A549 (cell line): ENCODE measurements at regions not wholly inside any gene's neighbourhood (a gene's known extent, or its start where the extent isn't known, plus 50 kb on each side); places are given as distances from the start of the nearest gene placed in this dataset.
"Not testable (repeated sequence)": the region's sequence is repeated elsewhere in the genome, so short reads cannot be mapped to it uniquely, and the experiment has no call there.

Experiments used
- ATAC-seq, 2 experiments: fragments of 200-7000 bp in 1 of 2; fragments of >200 bp in 1 of 2; cut with Nextera tagmentation in 1 of 2; cut with Tn5 transposase in 1 of 2; 3 replicates each; pipeline versions ENCODE4 v1.8.0 to v1.9.1; 2018 to 2020; ENCODE audit warnings: mild to moderate bottlenecking in 1 of 2, moderate library complexity in 1 of 2
- CTCF ChIA-PET: fragments of 300-600 bp; sonication (Branson Sonifier 250); formaldehyde crosslinking; extraction: SDS; loops from one replicate; lab custom pipeline; 2021; ENCODE audit warnings: antibody characterized with exemption, inconsistent platforms; lab: Yijun Ruan, JAX
- POLR2A ChIA-PET: fragments of 350-600 bp; formaldehyde crosslinking; extraction: SDS; loops from one replicate; lab custom pipeline; 2021; ENCODE audit warnings: antibody characterized with exemption, inconsistent platforms; lab: Yijun Ruan, JAX
- DNase-seq, 2 experiments: peaks; one replicate each; pipeline versions ENCODE4 v3.0.0 to v3.0.0-alpha.2; 2011 to 2016; ENCODE audit warnings: low read depth in 1 of 2, low spot score in 1 of 2
- FAIRE-seq: peaks from 2 replicates; lab custom pipeline; 2011; peaks lifted over from hg19 to GRCh38; lab: Jason Lieb, UNC
- H3K27ac ChIP-seq, 2 experiments: fragments of >200 bp; sonication (Bioruptor Twin); formaldehyde crosslinking; 3 replicates each; pipeline ENCODE4 v1.5.1; 2016 to 2017
- H3K4me1 ChIP-seq: fragments of >200 bp; sonication (Bioruptor Twin); formaldehyde crosslinking; 3 replicates; pipeline ENCODE4 v1.6.1; 2016
- H3K4me2 ChIP-seq: fragments of >200 bp; sonication (Bioruptor Twin); formaldehyde crosslinking; 3 replicates; pipeline ENCODE4 v1.6.1; 2016
- H3K4me3 ChIP-seq: fragments of >200 bp; sonication (Bioruptor Twin); formaldehyde crosslinking; 3 replicates; pipeline ENCODE4 v1.5.1; 2016
- H3K9me3 ChIP-seq: fragments of >200 bp; sonication (Bioruptor Twin); formaldehyde crosslinking; 3 replicates; pipeline ENCODE4 v1.6.1; 2016
- CEBPB ChIP-seq, 2 experiments: fragments of >200 bp in 1 of 2; sonication (Bioruptor Twin) in 1 of 2; formaldehyde crosslinking in 1 of 2; IDR thresholded peaks; 2 replicates each; pipeline ENCODE4 v1.6.1; 2012 to 2016
- EHF ChIP-seq: fragments of 250-450 bp; sonication (Bioruptor Pico); IDR thresholded peaks from 2 replicates; pipeline ENCODE4 v1.5.0; 2020; ENCODE audit warnings: mild to moderate bottlenecking
- FOSB ChIP-seq: fragments of 250-450 bp; sonication (Bioruptor Pico); IDR thresholded peaks from 2 replicates; pipeline ENCODE4 v1.5.0; 2020; ENCODE audit warnings: mild to moderate bottlenecking, moderate library complexity
- FOSL2 ChIP-seq, 2 experiments: fragments of 450-650 bp in 1 of 2; fragments of >200 bp in 1 of 2; sonication (Bioruptor Twin) in 1 of 2; formaldehyde crosslinking; IDR thresholded peaks; 2 replicates each; pipeline versions ENCODE4 v1.5.0 to v1.6.1; 2016 to 2020; ENCODE audit warnings: mild to moderate bottlenecking in 1 of 2, moderate library complexity in 1 of 2
- HEYL ChIP-seq: fragments of 250-450 bp; sonication (Bioruptor Pico); IDR thresholded peaks from 2 replicates; pipeline ENCODE4 v1.8.0; 2021; ENCODE audit warnings: mild to moderate bottlenecking, moderate library complexity
- HOXB5 ChIP-seq: fragments of 250-450 bp; sonication (Bioruptor Pico); IDR thresholded peaks from 2 replicates; pipeline ENCODE4 v1.5.0; 2020; ENCODE audit warnings: mild to moderate bottlenecking, moderate library complexity
- JUN ChIP-seq, 2 experiments: fragments of >200 bp; sonication (Bioruptor Twin); formaldehyde crosslinking; IDR thresholded peaks; 2 replicates in 1 of 2; 3 replicates in 1 of 2; pipeline ENCODE4 v1.6.1; 2016 to 2017
- JUNB ChIP-seq: fragments of >200 bp; sonication (Bioruptor Twin); formaldehyde crosslinking; IDR thresholded peaks from 2 replicates; pipeline ENCODE4 v1.6.1; 2016
- KDM5A ChIP-seq: fragments of 200-600 bp; sonication (generic); IDR thresholded peaks from 2 replicates; pipeline ENCODE4 v1.6.1; 2016; ENCODE audit warnings: antibody characterized with exemption, mild to moderate bottlenecking
- POLR2AphosphoS2 ChIP-seq: conservative IDR thresholded peaks from 2 replicates; pipeline ENCODE4 v1.6.1; 2012; ENCODE audit warnings: low read length, improper control_type of control experiment, inconsistent platforms
- RAD21 ChIP-seq, 2 experiments: fragments of >200 bp in 1 of 2; sonication (Bioruptor Twin) in 1 of 2; formaldehyde crosslinking in 1 of 2; IDR thresholded peaks in 1 of 2; conservative IDR thresholded peaks in 1 of 2; 2 replicates in 1 of 2; 3 replicates in 1 of 2; pipeline ENCODE4 v1.6.1; 2012 to 2018; ENCODE audit warnings: inconsistent platforms in 1 of 2
- RARB ChIP-seq: fragments of 250-450 bp; sonication (Bioruptor Pico); IDR thresholded peaks from 2 replicates; pipeline ENCODE4 v1.8.0; 2021; ENCODE audit warnings: mild to moderate bottlenecking, moderate library complexity
- RFX5 ChIP-seq: fragments of 450-650 bp; IDR thresholded peaks from 2 replicates; pipeline ENCODE4 v1.7.1; 2014; ENCODE audit warnings: antibody characterized with exemption, mild to moderate bottlenecking, moderate library complexity
- RNF2 ChIP-seq: fragments of 200-600 bp; sonication (generic); IDR thresholded peaks from 2 replicates; pipeline ENCODE4 v1.6.1; 2016; ENCODE audit warnings: low read depth, mild to moderate bottlenecking, antibody characterized with exemption, moderate library complexity, borderline replicate concordance
- SMC3 ChIP-seq: fragments of >200 bp; sonication (Bioruptor Twin); formaldehyde crosslinking; IDR thresholded peaks from 3 replicates; pipeline ENCODE4 v1.6.1; 2018; ENCODE audit warnings: inconsistent platforms
- TFCP2L1 ChIP-seq: fragments of 250-450 bp; sonication (Bioruptor Pico); IDR thresholded peaks from 2 replicates; pipeline ENCODE4 v1.5.0; 2021; ENCODE audit warnings: mild to moderate bottlenecking
- ZNF302 ChIP-seq: fragments of 250-450 bp; sonication (Bioruptor Pico); IDR thresholded peaks from 2 replicates; pipeline ENCODE4 v1.9.0; 2021; ENCODE audit warnings: inconsistent platforms, mild to moderate bottlenecking, moderate library complexity
- ZSCAN20 ChIP-seq: fragments of 250-450 bp; sonication (Bioruptor Pico); IDR thresholded peaks from 2 replicates; pipeline ENCODE4 v1.8.0; 2022; ENCODE audit warnings: mild to moderate bottlenecking, moderate library complexity
- WGBS: methylation state at CpG from one replicate; pipeline ENCODE4 v1.1.6; 2017; ENCODE audit errors: missing lambda C conversion rate; 5-methylcytosine and 5-hydroxymethylcytosine counted together
- TF ChIP-seq, protein P1 (sequence below): fragments of >200 bp; sonication (Bioruptor Twin); formaldehyde crosslinking; IDR thresholded peaks from 3 replicates; pipeline ENCODE4 v1.5.1; 2016
- TF ChIP-seq, protein P2 (sequence below): fragments of 150-350 bp; IDR thresholded peaks from 2 replicates; pipeline ENCODE4 v1.6.1; 2014; ENCODE audit warnings: low read depth, mild to moderate bottlenecking, low read length
- TF ChIP-seq, protein P3 (sequence below): fragments of >200 bp; sonication (Bioruptor Twin); formaldehyde crosslinking; IDR thresholded peaks from 3 replicates; pipeline ENCODE4 v1.6.1; 2016
- TF ChIP-seq, protein P4 (sequence below): fragments of 450-650 bp; IDR thresholded peaks from 2 replicates; pipeline ENCODE4 v1.6.1; 2014; ENCODE audit warnings: antibody characterized with exemption

DNA sequence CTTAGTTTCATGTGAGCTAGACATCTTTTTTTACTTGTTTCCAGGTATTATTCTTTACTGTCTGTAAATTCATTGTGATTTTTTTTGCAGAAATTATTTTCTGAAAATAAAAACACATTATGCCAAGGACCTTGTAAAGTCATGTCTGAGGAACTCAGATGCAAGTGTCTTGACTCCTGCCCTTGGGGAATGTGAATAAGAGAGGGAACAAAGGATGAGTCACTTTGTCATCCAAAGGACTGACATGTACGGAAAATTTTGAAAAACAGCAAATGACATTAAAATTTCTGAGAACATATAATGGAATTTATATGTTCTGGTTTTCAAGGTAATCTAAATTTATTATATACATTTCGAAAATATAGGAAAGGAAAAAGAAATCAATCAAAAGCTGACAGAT is 660.4 kb downstream of the CD109 start:
- 15% methylated on average over 2 of the region's 2 CpGs for WGBS
- POLR2A ChIA-PET, result no interaction called here
- ATAC-seq (no peak), DNase-seq (peak; percentile 3 to 10), FAIRE-seq (no peak)
- Histone ChIP-seq H3K4me3 (no peak overlapping the region), H3K4me2 (peak overlapping the region; percentile 37; the same call in 2 of the 3 replicates), H3K9me3 (no peaks in the 10 kb centered on the region), H3K4me1 (peaks cover 9% of the 10 kb centered on the region; the same call in 2 of the 3 replicates), H3K27ac (no peak overlapping the region)
- TF ChIP-seq RFX5, result no peak
- TF ChIP-seq FOSL2 (IDR thresholded peaks at IDR 0.05), result no peak
- peak; percentile 41 for TF ChIP-seq FOSL2 (CRISPR knock-in tag; IDR thresholded peaks at IDR 0.05)
- TF ChIP-seq, protein P1, sequence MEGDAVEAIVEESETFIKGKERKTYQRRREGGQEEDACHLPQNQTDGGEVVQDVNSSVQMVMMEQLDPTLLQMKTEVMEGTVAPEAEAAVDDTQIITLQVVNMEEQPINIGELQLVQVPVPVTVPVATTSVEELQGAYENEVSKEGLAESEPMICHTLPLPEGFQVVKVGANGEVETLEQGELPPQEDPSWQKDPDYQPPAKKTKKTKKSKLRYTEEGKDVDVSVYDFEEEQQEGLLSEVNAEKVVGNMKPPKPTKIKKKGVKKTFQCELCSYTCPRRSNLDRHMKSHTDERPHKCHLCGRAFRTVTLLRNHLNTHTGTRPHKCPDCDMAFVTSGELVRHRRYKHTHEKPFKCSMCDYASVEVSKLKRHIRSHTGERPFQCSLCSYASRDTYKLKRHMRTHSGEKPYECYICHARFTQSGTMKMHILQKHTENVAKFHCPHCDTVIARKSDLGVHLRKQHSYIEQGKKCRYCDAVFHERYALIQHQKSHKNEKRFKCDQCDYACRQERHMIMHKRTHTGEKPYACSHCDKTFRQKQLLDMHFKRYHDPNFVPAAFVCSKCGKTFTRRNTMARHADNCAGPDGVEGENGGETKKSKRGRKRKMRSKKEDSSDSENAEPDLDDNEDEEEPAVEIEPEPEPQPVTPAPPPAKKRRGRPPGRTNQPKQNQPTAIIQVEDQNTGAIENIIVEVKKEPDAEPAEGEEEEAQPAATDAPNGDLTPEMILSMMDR, result no peak
- CTCF ChIA-PET, result no interaction called here

DNA sequence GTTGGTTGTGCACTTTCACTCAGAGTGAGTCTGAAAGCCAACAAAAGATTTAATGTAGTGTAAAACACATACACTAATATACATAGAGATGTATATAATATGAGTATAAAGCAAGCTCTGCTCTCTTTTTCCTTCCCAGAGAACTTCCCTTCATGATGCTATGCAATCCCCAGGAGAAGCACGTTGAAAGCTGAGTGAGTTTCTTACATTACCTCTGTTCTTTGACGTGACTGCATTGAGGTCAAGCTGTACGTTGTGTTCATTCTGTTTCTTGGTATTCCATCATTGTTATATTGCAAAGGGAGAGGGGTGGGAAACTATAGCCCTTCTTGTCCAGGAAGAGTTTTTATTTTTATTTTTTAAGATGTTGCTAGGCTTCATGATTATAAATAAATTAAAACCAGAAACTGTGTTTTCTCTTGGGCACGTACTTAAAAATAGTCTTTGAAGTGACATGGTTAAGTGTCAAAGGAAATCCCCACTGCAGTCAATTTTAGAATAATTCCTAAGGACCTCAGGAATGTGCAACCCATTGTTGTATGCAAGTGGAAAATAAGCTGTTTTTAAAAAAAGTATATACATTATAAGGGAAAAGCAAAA is 651.0 kb downstream of the CD109 start:
- ChIA-PET POLR2A (no interaction called here), CTCF (interaction anchor here (1.1 to 1.5 kb wide), 2 partner anchors 857 to 862 kb away, joined by 3 to 5 read pairs; no protein-coding TSS in a partner anchor)
- 60% methylated on average over 4 of the region's 4 CpGs for WGBS

DNA sequence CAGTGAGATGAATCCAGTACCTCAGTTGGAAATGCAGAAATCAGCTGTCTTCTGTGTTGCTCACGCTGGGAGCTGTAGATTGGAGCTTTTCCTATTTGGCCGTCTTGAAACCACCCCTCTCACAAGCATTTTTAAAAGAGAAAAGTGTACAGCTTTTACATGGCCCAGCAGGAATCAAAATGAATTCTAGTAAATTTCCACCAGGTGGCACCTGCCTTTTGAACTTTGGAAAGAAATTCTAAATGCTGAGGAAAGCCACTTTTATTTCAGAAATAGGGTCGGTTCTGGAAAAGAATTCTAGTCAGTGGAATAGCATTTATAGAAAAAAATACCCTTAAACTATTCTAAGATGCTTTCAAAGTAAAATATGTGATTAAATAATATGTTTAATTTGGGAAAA is 647.8 kb downstream of the CD109 start:
- no peak overlapping the region for H3K27ac ChIP-seq
- FAIRE-seq (no peak), ATAC-seq (no peak), DNase-seq (peak; percentile 1 to 2)
- 6% methylated on average over 2 of the region's 3 CpGs for WGBS
- no peak overlapping the region for H3K4me2 ChIP-seq
- no peak for TF ChIP-seq RNF2
- no peak for TF ChIP-seq FOSL2 (IDR thresholded peaks at IDR 0.05)
- no peak for TF ChIP-seq FOSL2 (CRISPR knock-in tag; IDR thresholded peaks at IDR 0.05)
- TF ChIP-seq HOXB5 (CRISPR knock-in tag), result no peak
- TF ChIP-seq CEBPB (IDR thresholded peaks at IDR 0.05), result no peak
- TF ChIP-seq ZSCAN20 (CRISPR knock-in tag), result no peak
- TF ChIP-seq KDM5A, result no peak
- TF ChIP-seq RAD21 (conservative IDR thresholded peaks at IDR 0.05 in 1 of 2, IDR thresholded peaks at IDR 0.05 in 1 of 2), result peak; percentile 34 to 39; a peak in 2 of 5 replicates
- TF ChIP-seq SMC3, result peak; percentile 43; the same call in 2 of the 3 replicates
- no peak for TF ChIP-seq HEYL (CRISPR knock-in tag)
- TF ChIP-seq, protein P2, sequence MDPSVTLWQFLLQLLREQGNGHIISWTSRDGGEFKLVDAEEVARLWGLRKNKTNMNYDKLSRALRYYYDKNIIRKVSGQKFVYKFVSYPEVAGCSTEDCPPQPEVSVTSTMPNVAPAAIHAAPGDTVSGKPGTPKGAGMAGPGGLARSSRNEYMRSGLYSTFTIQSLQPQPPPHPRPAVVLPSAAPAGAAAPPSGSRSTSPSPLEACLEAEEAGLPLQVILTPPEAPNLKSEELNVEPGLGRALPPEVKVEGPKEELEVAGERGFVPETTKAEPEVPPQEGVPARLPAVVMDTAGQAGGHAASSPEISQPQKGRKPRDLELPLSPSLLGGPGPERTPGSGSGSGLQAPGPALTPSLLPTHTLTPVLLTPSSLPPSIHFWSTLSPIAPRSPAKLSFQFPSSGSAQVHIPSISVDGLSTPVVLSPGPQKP, result no peak
- no peak for TF ChIP-seq JUN (IDR thresholded peaks at IDR 0.05)
- TF ChIP-seq RFX5, result no peak
- TF ChIP-seq TFCP2L1 (CRISPR knock-in tag), result no peak
- TF ChIP-seq, protein P3, sequence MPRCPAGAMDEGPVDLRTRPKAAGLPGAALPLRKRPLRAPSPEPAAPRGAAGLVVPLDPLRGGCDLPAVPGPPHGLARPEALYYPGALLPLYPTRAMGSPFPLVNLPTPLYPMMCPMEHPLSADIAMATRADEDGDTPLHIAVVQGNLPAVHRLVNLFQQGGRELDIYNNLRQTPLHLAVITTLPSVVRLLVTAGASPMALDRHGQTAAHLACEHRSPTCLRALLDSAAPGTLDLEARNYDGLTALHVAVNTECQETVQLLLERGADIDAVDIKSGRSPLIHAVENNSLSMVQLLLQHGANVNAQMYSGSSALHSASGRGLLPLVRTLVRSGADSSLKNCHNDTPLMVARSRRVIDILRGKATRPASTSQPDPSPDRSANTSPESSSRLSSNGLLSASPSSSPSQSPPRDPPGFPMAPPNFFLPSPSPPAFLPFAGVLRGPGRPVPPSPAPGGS, result no peak
- TF ChIP-seq, protein P1, result peak; percentile 43
- no peak for TF ChIP-seq JUNB
- TF ChIP-seq POLR2AphosphoS2, result no peak
- TF ChIP-seq FOSB (CRISPR knock-in tag), result no peak
- no peaks in the 10 kb centered on the region for H3K4me1 ChIP-seq
- ChIA-PET CTCF (interaction anchor here (0.6 to 2.2 kb wide), 6 partner anchors 372 to 872 kb away, joined by 3 to 10 read pairs (median 4); partner anchors contain the start of gene COL12A1), POLR2A (no interaction called here)
- H3K9me3 ChIP-seq, result no peaks in the 10 kb centered on the region
- H3K4me3 ChIP-seq, result no peak overlapping the region

More for the DNA sequence above, 651.0 kb downstream of the CD109 start:
- H3K4me2 ChIP-seq, result no peak overlapping the region
- DNase-seq (no peak), FAIRE-seq (no peak), ATAC-seq (no peak)
- TF ChIP-seq ZNF302 (CRISPR knock-in tag) (no peak), EHF (CRISPR knock-in tag) (no peak), JUNB (no peak), TFCP2L1 (CRISPR knock-in tag) (no peak), JUN (IDR thresholded peaks at IDR 0.05) (no peak), HOXB5 (CRISPR knock-in tag) (no peak), RARB (CRISPR knock-in tag) (no peak), CEBPB (IDR thresholded peaks at IDR 0.05) (no peak), POLR2AphosphoS2 (no peak)
- TF ChIP-seq, protein P4, sequence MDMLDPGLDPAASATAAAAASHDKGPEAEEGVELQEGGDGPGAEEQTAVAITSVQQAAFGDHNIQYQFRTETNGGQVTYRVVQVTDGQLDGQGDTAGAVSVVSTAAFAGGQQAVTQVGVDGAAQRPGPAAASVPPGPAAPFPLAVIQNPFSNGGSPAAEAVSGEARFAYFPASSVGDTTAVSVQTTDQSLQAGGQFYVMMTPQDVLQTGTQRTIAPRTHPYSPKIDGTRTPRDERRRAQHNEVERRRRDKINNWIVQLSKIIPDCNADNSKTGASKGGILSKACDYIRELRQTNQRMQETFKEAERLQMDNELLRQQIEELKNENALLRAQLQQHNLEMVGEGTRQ, result no peak
- TF ChIP-seq, all 56 proteins: peak for 0
- H3K9me3 ChIP-seq, result no peaks in the 10 kb centered on the region
- H3K4me3 ChIP-seq, result no peak overlapping the region
- no peak overlapping the region for H3K27ac ChIP-seq
- no peaks in the 10 kb centered on the region for H3K4me1 ChIP-seq

DNA sequence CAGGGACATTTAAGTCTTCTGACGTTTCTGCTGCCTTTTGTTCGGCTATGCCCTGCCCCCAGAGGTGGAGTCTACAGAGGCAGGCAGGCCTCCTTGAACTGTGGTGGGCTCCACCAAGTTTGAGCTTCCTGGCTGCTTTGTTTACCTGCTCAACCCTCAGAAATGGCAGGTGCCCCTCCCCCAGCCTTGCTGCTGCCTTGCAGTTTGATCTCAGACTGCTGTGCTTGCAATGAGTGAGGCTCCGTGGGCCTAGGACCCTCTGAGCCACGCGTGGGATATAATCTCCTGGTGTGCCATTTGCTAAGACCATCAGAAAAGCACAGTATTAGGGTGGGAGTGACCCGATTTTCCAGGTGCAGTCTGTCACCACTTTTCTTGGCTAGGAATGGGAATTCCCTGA is 647.3 kb downstream of the CD109 start:
- ATAC-seq, H3K27ac ChIP-seq, H3K4me1 ChIP-seq, H3K4me2 ChIP-seq, POLR2A ChIA-PET, H3K4me3 ChIP-seq, H3K9me3 ChIP-seq, FAIRE-seq, DNase-seq: not testable (repeated sequence)
- 38% methylated on average over 4 of the region's 6 CpGs for WGBS
- CTCF ChIA-PET, result interaction anchor here (0.6 to 2.2 kb wide), 6 partner anchors 372 to 873 kb away, joined by 3 to 10 read pairs (median 4); partner anchors contain the start of gene COL12A1
